ENCODE measurements at regions not wholly inside any gene's neighbourhood (a gene's known extent, or its start where the extent isn't known, plus 50 kb on each side); places are given as distances from the start of the nearest gene placed in this dataset.

- no peak for TF ChIP-seq EZH2 (IDR thresholded peaks at IDR 0.05)
- no peak for TF ChIP-seq FOXP2 (optimal IDR thresholded peaks at IDR 0.05; ENCODE audit: control extremely low read depth, extremely low read length, insufficient read depth)
- TF ChIP-seq POLR2AphosphoS5 (IDR thresholded peaks at IDR 0.05; ENCODE audit: borderline replicate concordance, low read depth, low read length): no peak
Measured at GRCh38 chr6:40805336-40805735, 218.2 kb upstream of the LRFN2 start.

Data from SK-N-MC (cell line).